ENCODE measurements at regions not wholly inside any gene's neighbourhood (a gene's known extent, or its start where the extent isn't known, plus 50 kb on each side); places are given as distances from the start of the nearest gene placed in this dataset.
A peak's percentile ranks its signal among the peaks of the same experiment; 100 is the strongest.
"Not testable (repeated sequence)": the region's sequence is repeated elsewhere in the genome, so short reads cannot be mapped to it uniquely, and the experiment has no call there.

GRCh38 chr7:131026297-131027000 lies 292.4 kb upstream of the KLF14 start:
- peak; percentile 50 for DNase-seq

- peak; percentile 78 for DNase-seq
Measured at GRCh38 chr7:131027287-131027773, 293.3 kb upstream of the KLF14 start.

GRCh38 chr7:131028295-131028694 lies 294.3 kb upstream of the KLF14 start:
- no peak for DNase-seq

- DNase-seq, result no peak
Measured at GRCh38 chr7:131029002-131029401, 295.0 kb upstream of the KLF14 start.

GRCh38 chr7:131031099-131031868 lies 296.4 kb upstream of the MKLN1 start:
- peak; percentile 90 for DNase-seq

GRCh38 chr7:131032786-131033185 lies 294.9 kb upstream of the MKLN1 start:
- no peak for DNase-seq

GRCh38 chr7:131034166-131034881 lies 293.4 kb upstream of the MKLN1 start:
- no peak for DNase-seq

- no peak for DNase-seq
Measured at GRCh38 chr7:131035088-131035770, 292.4 kb upstream of the MKLN1 start.

- DNase-seq, result no peak
Measured at GRCh38 chr7:131038153-131038552, 289.5 kb upstream of the MKLN1 start.

GRCh38 chr7:131039355-131039762 lies 288.3 kb upstream of the MKLN1 start:
- DNase-seq, result no peak

GRCh38 chr7:131039836-131040235 lies 287.8 kb upstream of the MKLN1 start:
- DNase-seq, result no peak

GRCh38 chr7:131040467-131040932 lies 287.2 kb upstream of the MKLN1 start:
- DNase-seq, result peak; percentile 76

- not testable (repeated sequence) for DNase-seq
Measured at GRCh38 chr7:131041012-131041695, 286.5 kb upstream of the MKLN1 start.

- DNase-seq, result no peak
Measured at GRCh38 chr7:131042269-131043160, 285.2 kb upstream of the MKLN1 start.

- DNase-seq, result no peak
Measured at GRCh38 chr7:131045526-131045925, 282.1 kb upstream of the MKLN1 start.

GRCh38 chr7:131046246-131046645 lies 281.4 kb upstream of the MKLN1 start:
- no peak for DNase-seq

- DNase-seq, result no peak
Measured at GRCh38 chr7:131047651-131048304, 279.9 kb upstream of the MKLN1 start.

GRCh38 chr7:131051304-131051703 lies 276.4 kb upstream of the MKLN1 start:
- no peak for DNase-seq

- DNase-seq, result no peak
Measured at GRCh38 chr7:131052285-131052904, 275.3 kb upstream of the MKLN1 start.

GRCh38 chr7:131056007-131056406 lies 271.7 kb upstream of the MKLN1 start:
- no peak for DNase-seq
